GM21526 (cell line): ENCODE measurements at regions not wholly inside any gene's neighbourhood (a gene's known extent, or its start where the extent isn't known, plus 50 kb on each side); places are given as distances from the start of the nearest gene placed in this dataset.
"Not testable (repeated sequence)": the region's sequence is repeated elsewhere in the genome, so short reads cannot be mapped to it uniquely, and the experiment has no call there.

ENCODE experiments used
- ATAC-seq: cut with Tn5 transposase; IDR thresholded peaks from one replicate; pipeline ENCODE4 v1.9.1; 2021; ENCODE audit warnings: moderate library complexity; ENCODE audit not compliant: unreplicated experiment, low FRiP score

DNA sequence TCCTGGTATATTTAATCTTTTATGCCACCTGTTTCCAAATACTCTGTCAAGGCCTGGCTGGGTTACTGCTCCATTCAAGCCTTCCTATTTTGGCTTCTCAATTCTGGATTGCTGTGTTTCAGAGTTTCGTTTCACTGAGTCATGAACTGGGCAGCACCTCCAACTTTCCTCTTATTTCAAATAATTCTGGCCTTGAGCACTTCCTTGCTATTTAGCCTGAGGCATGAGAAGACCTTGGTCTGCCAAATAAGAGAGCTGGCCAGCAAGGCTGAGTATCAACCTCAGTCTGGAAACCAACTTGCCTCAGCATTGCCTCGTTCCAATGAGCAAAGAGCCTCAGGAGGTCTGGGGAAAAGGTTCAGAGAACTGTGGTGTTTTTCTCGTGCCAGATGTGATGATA is 66.6 kb downstream of the TNFAIP3 start:
- ATAC-seq, result no peak

DNA sequence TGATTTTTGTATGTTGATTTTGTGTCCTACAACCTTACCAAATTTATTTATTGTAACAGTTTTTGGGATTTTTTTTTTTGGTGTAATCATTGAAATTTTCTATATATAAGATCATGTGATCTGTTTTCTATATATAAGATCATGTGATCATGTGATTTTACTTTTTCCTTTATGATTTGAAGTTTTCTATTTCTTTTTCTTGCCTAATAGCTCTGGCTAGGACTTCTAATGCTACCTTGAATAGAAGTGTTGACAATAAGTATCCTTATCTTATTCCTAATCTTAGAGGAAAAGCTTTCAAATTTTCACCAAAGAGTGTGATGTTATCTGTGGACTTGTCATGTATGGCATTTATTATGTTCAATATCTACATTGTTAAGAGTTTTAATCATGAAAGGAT is 69.7 kb downstream of the TNFAIP3 start:
- no peak for ATAC-seq

DNA sequence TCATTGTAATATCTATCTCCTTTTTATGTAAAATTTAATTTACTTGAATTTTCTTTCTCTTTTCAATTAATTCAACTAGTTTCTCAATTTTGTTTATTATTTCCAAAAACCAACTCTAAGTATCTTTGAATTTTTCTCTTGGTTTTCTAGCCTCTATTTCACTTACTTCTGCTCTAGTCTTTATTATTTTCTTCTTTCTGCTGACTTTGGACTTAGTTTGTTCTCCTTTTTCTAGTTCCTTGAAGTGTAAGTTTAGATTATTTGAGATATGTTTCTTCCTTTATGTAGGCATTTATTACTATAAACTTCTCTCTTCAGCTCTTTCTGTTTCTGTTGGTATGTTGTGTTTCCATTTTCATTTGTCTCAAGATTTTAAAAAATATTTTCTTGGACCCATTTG is 70.8 kb downstream of the TNFAIP3 start:
- no peak for ATAC-seq

DNA sequence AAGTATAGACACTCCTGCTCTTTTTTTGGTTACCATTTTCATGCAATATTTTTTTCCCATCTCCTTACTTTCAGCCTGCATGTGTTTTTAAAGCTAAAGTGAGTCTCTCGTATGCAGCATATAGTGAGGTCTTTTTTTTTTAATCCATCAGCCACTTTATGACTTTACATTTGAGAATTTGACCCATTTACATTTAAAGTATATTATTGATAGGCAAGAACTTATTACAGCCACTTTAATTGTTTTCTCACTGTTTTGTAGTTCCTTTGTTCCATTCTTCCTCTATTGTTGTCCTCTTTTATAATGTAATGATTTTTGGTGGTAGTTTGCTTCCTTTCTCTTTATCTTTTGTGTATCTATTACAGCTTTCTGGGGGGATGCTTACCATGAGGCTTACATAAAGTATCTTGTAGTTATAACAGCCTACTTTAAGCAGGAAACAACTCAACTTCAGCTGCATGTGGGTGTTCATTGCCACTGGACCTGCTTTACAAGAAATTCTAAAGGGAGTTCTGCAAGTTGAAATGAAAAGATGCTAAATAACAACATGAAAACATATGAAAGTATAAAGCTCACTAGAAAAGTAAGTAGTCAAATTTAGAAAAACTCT is 71.8 kb downstream of the TNFAIP3 start:
- ATAC-seq, result no peak

GRCh38 chr6:137941995-137942394 is 74.9 kb downstream of the TNFAIP3 start:
- ATAC-seq, result no peak

GRCh38 chr6:137942736-137943135 is 75.7 kb downstream of the TNFAIP3 start:
- no peak for ATAC-seq

DNA sequence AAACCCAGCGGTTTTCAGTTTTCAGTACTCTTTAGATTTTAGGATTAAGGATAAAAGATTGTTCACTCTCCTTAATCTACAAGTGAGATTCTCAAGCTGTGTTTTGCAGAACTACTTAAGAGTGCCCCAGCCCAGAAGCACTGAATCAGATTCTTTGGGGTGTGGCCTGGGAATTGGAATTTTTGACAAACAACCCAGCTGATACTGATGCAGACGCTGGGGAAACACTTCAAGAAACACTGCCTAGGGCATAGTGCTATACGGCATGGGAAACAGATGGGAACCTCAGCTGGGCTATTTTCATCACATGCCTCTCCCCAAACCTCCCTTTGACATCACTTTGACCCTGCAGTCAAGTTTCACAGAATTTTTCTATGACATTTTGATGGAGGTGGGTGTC is 77.3 kb downstream of the TNFAIP3 start:
- not testable (repeated sequence) for ATAC-seq

DNA sequence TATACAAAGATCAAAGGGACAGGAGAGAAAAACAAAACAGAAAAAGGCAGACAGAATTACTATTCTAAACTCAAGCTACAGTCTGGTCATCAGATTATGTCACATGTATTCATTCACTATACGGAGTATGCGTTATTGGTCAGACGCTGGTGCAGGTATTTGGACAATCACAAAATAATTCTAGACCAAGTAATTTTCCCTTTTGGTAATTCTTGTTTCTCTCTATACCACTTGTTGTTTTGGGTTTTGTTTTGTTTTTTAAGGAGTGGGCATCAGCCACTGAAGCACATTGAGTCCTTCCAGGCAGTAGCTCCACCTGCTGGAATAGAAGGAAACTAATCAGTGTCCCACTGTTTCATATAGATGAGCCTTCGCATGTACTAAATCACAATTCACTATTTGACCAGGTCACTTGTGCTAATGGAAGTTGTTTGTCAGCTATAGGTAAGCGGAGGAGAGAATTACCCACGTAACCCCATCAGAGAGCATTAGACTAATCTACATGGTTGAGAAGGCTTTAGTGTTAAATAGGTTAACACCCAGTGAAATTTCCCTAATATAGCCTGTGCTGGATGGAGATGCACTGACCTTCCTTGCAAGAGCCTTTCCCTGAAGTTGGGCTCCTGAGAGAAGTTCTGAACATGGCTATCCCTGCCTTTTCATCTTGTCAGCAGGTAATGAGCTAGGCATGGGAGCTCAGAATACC is 77.9 kb downstream of the TNFAIP3 start:
- no peak for ATAC-seq

DNA sequence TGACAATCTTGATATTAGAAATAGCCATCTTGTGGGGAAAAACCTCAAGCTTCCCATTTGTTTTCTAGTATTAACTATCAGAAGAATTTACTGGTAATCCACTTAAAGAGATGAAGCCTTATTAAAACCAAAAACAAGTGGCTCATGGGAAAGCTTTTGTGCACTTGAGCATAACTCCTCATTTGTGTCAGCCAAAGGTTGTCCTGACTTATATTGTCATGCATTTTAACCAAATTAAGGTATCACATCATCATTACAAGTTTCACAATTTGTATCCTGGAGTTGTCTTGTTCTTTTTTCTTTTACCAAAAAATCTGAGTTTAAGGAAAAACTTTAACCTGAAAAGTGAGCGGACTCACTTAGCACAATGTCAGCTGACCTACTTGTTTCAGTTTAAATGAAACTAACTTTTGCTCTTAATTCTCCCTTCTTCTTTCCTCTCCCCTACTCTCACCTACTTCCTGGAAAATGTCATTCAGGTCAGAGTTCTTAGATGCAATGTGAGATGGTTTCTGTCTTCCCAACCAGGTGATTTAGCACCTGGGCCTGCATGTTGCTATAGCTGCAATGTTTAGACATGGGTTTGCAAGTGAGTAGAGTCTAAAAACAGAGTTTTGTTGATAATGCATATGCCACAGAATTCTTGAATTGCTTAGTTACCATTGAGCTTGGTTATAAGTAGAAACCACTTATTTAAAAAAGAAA is 82.8 kb downstream of the TNFAIP3 start:
- ATAC-seq, result peak; percentile 44

- peak; percentile 31 for ATAC-seq
Observed at GRCh38 chr6:137950581-137950980, 83.5 kb downstream of the TNFAIP3 start.

DNA sequence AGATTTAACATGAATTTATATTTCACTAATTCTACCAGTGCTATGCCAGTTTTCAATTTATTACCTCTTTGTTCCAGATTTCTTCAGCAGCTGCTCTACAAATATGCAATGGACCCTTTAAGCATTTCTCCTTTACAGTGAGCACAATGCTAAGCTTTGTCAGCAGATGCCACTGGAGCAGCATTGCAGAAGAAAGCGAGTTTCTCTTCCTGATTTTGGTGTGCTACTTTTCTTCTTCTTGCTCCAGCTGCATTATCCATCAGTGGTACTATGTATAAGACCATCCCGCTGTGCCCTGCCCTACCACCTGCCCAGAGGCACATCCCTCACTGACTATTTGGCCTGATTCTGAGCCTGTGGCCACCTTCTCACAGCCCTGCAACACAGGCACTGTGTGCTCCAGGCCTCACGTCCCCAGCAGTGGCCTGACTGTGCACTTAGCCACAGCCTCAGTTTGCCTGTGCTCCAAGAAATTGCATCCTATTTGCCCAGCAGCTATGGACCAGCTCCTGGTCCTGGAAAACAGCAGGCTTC is 84.1 kb downstream of the TNFAIP3 start:
- peak; percentile 68 for ATAC-seq

- no peak for ATAC-seq
Observed at GRCh38 chr6:137952247-137952646, 85.2 kb downstream of the TNFAIP3 start.

GRCh38 chr6:137953761-137954160 is 86.7 kb downstream of the TNFAIP3 start:
- ATAC-seq, result no peak

- ATAC-seq, result no peak
Observed at GRCh38 chr6:137954253-137954652, 87.2 kb downstream of the TNFAIP3 start.

GRCh38 chr6:137956098-137956488 is 89.0 kb downstream of the TNFAIP3 start:
- ATAC-seq, result no peak

DNA sequence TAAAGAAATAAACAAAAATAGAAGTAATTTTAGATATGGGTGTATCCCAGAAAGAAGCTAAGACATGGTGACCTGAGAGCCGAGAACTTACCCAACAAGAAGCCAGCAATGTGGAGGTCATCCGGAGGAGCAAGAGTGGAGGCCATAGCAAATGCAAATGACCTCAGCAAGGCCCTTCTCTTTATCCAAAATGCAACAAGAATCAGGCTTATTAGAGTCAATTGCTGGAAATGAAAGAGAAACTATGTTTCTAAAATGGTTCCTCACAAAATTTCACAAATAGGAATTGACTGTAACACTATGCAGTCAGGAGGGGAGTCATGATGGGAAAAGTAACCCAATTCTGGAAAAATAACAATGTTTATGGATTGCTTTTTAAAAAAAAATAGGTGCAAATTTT is 90.4 kb downstream of the TNFAIP3 start:
- no peak for ATAC-seq

GRCh38 chr6:137958811-137959565 is 91.9 kb downstream of the TNFAIP3 start:
- no peak for ATAC-seq

DNA sequence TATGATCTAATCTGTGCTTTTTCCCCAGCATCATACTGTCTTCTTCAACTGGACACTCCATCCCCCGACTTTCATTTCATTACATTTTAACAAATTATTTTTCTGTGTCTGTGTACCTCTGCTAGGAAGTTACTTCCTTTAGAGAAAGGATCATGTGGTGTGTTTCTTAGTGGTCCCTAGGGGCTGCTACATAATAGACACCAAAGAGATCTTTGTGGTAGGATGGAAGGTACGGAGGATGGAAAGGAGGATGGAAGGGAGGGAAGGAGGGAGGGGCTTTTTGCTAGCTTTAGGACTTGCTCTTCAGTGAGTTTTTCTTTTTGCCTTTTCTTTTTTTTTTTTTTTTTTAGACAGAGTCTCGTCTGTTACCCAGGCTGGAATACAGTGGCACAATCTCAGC is 95.7 kb downstream of the TNFAIP3 start:
- no peak for ATAC-seq

DNA sequence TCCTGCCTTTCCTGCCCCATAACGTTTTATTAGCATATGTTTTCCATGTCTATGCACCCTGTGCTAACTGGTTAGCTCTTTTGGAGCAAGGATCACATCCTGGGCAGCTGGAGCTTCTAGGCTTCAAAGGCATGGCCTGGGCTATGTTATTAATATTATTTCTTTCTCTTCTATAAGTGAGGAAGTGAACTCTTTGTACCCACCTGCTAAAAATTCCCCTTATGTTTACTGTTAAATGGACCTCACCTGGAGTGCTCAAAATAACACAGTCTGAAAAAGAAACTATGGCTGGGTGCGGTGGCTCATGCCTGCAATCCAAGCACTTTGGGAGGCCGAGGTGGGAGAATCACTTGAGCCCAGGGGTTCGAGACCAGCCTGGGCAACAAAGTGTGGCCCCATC is 97.8 kb downstream of the TNFAIP3 start:
- ATAC-seq, result no peak

DNA sequence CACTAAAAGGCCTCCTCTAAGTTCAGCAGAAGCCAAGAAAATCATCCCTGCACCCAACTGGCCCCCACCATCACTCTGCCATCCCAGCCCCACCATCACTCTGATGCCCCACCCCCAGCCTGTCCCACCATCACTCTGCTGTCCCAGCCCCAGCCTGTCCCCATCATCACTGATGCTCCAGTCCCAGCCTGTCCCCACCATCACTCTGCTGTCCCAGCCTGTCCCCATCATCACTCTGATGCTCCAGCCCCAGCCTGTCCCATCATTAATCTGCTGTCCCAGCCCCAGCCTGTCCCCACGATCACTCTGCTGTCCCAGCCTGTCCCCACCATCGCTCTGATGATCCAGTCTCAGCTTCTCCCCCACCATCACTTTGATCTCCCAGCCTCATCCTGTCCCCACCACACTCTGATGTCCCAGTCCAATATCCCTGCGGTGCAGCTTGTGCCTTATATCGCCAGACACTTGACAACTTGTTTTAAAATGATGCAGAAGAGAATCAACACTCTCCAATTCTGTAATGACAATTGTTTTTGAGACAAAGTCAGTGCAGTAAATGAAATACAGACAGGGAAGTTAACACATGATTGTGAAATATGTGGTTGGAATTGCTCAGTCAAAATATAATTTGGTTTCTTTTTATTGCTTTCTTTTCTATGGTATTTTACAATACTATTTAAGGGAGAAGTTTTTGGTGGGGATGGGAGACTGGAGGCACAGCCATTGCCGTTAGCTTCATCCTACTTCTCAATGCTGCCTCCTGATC is 100.8 kb downstream of the TNFAIP3 start:
- ATAC-seq, result no peak
